Stimulated activated CD4-positive, alpha-beta T cell treated with anti-CD3 and anti-CD28 coated beads, TNF-alpha, amount 100 ng/mL, for 48 hours (primary cell): ENCODE measurements at regions not wholly inside any gene's neighbourhood (a gene's known extent, or its start where the extent isn't known, plus 50 kb on each side); places are given as distances from the start of the nearest gene placed in this dataset.
"Not testable (repeated sequence)": the region's sequence is repeated elsewhere in the genome, so short reads cannot be mapped to it uniquely, and the experiment has no call there.

Experiments used
- DNase-seq, 3 donors: peaks; one replicate each; pipeline ENCODE4 v3.0.0-alpha.2; 2020; ENCODE audit warnings: low read depth in 3 of 3

DNA sequence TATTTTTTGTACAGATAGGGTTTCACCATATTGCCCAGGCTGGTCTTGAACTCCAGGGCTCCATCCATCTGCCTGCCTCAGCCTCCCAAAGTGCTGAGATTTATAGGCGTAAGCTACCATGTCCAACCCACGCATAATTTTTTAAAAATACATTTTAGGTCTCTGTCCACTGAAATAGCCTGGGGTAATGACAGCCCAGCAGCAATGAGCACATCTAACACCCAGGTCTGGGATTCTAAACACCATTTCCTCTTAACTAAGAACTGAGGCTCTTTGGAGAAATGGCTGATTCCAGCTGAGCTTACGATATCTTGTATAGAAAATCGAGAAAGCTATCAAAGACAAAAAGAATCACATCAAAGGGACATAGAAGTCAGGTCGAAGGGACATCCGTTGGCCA lies 245.3 kb downstream of the PARN start:
- no peak for DNase-seq

DNA sequence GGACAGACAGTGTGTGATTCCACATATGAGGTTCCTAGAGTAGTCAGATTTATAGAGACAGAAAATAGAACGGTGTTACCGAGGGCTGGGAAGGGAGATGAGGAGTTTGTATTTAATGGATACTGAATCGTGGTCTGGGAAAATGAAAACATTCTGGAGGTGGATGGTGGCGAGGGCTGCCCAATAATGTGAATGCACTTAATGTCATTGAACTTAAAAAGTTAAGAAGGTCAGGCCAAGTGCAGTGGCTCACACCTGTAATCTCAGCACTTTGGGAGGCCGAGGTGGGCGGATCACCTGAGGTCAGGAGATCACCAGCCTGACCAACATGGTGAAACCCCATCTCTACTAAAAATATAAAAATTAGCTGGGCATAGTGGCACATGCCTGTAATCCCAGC lies 246.2 kb downstream of the PARN start:
- not testable (repeated sequence) for DNase-seq

DNA sequence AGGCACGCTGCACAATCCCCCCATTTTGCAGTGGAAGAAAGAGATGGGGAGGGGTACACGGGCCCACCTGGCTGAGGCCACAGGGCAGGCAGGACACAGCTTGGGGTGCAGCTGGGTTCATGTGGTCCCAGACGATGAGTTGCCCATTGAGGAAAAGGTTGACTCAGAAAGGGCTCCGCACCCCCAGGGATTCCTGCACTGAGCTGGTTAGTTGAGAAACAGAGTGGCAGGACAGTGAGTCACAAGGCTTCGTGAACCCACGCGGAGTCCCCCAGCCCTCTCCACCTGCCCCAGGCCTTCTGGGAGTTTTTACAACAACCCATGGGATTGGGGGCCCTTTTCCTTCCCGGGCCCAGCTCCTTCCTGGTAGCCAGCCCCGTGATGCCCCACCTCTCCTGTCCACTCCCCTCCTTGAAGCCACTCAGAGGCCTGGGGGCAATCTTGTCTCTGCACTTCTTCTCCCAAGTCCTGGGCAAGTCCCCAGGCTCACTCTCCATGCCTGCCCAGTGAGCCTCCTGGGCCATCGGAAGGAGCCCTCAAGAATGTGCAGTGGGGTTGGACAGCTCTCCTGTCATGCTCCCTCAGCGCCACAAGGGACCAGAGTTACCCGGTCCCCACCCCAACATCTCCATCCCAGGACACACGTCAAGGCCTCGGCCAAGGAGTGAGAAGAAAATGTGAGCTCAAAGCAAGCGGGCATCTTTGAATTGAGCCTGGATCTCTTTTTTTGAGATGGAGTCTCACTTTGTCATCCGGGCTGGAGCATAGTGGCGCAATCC lies 251.2 kb downstream of the PARN start:
- DNase-seq, result no peak

DNA sequence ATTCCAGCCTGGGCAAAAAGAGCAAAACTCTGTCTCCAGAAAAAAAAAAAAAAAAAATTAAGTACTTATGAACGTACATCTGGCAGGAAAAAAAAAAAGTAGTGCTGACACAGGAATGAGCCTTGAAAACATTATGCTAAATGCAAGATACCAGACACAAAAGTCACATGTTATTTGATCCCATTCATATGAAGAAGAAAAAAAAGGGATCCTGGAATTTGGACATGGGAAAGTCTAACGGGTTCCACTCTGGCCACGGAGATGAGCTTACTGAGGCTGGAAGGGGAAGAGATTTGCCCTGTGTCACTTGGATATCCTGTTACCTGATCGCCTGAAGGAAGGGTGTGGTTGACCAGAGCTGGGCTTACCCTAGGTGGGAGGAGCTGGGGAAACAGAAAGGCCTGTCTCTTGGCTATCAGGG lies 251.9 kb downstream of the PARN start:
- no peak for DNase-seq

DNA sequence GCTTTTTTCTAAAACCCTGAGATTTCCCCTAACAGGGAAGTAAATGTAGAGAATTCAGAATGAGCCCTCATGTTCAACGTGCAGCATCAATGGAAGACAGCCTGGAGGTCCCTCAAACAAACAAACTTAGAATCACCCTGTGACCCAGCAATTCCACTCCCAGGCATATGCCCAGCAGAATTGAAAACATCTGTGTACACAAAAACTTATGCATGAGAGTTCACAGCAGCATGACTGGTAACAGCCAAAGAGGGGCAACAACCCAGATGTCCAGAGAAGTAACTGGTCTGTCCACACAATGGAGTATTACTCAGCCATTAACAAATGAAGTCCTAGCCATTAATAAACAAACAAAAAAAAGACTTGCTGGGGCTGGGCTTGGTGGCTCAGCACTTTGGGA lies 252.7 kb downstream of the PARN start:
- no peak for DNase-seq

DNA sequence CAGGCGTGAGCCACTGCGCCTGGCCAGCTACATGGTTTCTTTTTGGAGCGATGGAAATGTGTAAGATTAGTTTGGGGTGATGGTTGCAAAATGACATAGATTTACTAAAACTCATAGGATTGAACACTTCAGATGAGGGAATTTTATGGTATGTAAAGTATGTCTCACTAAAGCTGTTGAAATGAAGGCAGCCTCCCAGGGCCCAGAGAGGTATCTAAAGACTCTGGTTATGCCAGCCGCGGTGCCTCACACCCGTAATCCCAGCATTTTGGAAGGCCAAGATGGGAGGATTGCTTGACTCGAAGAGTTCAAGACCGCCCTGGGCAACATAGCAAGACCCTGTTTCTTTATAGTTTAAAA lies 254.9 kb downstream of the PARN start:
- no peak for DNase-seq

DNA sequence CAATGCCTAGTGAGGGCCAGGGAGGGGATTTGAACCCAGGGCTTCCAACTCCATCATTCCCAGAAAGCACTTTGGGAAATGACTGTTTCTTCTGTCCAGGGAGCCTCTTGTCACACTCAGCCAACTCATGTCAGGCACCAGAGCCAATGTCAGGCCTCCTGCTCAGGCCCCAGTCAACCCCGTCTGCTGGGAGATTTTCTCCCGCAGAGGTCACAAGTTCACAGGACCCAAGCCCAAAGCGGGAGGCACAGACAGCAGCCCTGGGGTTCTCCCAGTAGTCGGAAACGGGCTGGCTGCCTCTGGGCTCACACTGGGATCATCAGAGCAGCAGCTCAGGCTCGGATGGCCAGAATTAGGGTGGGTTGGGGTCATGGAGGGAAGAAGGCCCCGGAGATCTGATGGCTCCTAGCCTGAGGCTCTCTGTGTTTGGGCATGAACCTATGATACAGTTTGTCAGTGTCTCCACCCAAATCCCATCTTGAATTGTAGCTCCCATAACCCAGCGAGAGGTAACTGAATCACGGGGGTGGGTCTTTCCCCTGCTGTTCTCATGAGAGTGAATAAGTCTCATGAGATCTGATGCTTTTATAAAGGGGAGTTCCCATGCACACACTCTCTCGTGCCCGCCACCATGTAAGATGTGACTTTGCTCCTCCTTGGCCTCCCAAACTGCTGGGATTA lies 255.5 kb downstream of the PARN start:
- no peak for DNase-seq

DNA sequence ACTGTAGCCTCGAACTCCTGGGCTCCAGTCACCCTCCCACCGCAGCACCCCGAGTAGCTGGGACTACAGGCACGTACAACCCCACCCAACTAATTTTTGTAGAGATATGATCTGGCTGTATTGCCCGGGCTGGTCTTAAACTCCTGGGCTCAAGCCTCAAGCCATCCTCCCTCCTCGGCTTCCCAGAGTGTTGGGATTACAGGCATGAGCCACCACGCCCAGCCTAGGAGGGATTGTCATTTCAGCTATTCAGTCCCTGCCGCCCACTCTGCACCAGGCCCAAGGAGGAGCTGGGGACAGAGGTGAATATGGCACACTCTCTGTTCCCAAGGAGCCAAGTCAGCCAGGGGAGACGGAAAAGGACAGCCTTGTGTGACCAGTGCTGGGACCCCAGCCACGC lies 256.2 kb downstream of the PARN start:
- DNase-seq, result no peak

DNA sequence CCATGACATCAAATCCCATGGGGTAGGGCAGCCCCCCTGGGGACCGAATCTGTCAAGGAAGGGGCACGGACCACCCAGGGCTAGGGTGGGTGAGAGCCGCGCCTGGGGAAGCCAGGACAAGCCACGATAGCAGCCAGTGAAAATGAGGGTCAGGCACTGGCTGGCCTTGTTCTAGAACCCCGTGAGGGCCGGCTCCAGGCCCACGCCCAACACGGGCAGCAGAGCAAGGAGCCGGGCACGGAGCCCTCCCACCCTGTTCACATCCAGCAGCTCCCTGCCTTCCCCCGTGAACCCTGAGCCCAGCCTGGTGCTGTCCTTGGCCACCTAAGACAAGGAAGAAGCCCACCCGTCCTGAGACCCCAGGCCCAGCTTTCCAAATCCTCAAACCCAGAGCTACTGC lies 256.7 kb downstream of the PARN start:
- DNase-seq, result no peak

DNA sequence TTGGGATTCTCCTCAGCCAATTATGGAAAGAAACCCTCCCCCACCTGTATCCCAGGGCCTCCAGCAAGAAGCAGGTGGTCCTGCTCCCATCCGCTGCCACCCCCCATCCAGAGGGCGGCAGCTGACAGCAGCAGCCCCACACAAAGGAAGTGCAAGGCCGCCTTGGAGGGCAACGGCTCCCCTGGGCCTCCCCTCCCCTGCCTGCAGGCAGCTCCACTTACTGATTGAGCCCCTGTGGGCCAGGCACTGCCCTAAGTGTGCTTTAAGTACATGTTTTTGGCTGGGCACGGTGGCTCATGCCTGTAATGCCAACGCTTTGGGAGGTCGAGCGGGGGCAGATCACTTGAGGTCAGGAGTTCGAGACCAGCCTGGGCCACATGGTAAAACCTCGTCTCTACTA lies 257.6 kb downstream of the PARN start:
- DNase-seq, result no peak

DNA sequence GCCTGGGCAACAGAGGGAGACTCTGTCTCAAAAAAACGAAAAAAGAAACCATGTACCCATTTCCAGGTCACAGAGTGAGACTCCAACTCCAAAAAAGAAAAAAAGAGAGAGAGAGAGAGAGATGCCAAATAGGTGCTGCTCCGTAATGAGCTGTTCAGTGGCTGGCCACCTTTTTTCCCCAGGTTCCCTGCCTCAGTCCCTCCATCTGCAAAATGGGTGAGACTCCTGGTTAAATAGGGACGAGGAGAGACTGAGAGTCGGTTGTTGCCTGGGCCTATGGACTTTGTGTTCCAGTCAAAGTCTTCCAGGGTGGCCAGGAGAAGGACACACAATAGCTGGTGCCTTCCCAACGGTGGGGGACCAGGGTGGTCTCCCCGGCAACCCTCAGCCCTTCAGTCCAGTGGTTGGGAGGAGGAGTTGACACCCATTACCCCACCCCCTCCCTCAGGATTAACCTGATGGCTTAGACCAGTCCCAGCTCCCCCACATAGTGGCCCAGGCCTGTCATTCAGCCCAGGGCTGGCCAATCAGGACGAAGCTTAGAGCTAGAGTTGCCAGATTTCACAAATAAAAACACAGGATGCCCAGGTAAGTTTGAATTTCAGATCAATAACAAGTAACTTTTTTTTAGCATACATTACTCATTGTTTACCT lies 258.2 kb downstream of the PARN start:
- DNase-seq, result no peak

DNA sequence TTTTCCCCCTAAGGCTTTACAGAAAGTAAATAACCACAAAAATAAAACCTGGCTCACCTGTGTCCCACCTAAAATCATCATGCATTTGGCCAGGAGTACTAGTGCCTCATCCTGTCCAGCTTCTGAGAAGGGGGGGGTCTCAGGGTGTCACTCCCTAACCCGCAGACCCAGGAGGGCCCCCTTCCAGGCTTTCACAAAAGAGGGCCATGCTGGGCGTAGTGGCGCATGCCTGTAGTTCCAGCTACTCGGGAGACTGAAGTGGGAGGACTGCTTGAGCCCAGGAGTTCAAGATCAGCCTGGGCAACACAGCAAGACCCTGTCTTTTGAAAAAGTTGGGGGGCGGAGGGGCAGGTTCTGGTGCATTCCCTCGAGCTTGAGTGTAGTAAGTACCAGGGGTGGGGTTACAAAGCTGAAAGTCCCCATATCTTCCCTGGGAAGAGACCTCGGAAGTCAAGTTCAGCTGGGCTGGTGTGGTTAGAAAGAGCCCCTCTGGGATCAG lies 259.3 kb downstream of the PARN start:
- DNase-seq, result no peak

DNA sequence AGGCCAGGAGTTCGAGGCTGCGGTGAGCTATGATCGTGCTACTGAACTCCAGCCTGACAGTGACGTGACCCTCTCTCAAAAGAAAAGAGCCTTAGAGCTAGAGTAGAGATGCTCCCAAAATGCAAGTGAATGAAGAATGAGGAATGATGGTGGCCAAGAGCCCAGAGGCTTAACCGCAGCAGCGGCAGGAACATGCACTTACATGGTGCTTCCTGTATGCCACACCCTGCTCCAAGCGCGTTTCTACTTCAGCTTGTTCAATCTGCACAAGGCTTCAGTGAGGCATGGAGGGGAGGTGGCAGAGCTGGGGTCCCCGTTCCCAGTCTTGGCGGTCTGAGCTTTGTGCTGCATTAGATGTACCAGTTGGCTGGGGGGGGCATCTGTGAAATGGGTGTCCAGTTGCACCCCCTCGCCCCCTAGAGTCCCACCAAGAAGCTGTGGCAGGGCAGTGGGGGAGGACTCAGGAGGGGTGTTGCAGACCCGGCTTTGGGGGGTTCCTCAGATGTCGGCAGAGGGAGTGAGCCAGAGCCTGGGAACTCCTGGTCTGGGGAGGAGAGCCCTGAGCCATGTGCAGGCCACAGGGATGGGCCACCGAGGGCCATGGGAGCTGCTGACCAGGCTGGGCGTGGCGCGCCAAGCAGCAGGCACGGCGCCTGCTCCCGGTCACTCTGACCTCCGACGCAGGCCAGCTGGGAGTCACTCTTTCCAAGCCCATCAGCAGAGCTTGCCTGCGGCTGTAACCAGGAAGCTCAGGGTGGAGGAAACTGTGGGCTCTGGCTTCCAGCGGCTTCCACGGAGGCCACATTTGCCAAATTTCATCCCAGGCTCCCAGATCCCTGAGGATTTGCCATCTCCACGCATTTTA lies 260.1 kb downstream of the PARN start:
- no peak for DNase-seq

DNA sequence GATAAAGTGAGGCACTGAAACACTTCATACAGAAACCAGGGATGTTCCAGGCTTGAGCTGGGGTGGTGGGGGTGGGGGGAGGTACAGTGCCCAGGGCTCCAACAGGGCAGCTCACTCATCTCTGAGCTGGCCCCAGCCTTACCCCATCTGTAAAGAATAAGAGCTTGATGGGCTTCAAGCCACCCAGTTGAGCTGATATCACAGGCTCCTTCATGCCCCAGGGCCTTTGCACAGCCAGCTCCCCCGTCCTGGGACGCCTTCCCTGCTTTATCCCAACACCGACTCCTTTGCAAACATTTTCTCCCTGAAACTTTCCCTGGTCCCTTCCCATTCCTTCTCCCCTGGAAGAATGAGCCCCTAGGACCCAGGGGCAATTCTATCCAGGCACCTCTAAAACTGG lies 261.7 kb downstream of the PARN start:
- DNase-seq, result no peak

DNA sequence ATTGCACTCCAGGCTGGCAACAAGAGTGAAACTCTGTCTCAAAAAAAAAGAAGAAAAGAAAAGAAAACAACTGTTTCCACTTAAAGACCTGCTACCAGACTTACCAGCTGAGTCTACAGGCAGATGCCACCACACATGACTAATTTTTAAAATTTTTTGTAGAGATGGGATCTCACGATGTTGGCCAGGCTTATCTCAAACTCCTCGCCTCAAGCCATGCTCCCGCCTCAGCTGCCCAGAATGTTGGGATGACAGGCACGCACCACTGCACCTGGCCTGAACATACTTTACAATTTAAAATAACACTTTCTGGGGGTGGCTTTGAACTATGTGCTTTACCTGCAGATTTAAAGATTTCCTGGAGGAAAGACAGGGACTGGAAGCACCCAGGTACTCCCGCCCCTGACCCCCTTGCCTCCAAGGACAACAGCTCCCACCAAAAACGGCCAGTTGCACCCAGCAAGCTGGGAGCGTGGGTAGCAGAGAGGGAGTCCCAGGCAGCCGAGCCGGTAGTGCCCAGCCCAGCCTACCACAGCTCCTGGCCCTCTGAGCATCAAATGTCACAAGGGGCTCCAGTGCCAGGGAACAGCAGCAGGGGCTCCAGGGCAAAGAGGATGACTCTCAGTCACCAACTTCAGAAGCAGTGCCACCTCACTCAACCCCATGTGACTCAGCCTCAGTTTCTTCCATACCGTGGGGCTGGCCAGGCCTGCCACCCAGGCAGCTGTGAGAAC lies 262.9 kb downstream of the PARN start:
- DNase-seq, result no peak

DNA sequence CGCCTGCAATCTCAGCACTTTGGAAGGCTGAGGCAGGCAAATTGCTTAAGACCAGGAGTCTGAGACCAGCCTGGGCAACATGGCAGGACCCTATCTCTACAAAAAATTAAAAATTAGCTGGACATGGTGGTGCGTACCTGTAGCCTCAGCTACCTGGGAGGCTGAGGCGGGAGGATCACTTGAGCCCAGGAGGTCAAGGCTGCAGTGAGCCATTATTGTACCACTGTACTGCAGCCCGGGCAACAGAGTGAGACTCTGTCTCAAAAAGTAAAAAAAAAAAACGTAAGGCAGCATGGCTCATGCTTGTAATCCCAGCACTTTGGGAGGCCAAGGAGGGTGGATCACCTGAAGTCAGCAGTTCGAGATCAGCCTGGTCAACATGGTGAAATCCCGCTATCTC lies 263.6 kb downstream of the PARN start:
- no peak for DNase-seq

DNA sequence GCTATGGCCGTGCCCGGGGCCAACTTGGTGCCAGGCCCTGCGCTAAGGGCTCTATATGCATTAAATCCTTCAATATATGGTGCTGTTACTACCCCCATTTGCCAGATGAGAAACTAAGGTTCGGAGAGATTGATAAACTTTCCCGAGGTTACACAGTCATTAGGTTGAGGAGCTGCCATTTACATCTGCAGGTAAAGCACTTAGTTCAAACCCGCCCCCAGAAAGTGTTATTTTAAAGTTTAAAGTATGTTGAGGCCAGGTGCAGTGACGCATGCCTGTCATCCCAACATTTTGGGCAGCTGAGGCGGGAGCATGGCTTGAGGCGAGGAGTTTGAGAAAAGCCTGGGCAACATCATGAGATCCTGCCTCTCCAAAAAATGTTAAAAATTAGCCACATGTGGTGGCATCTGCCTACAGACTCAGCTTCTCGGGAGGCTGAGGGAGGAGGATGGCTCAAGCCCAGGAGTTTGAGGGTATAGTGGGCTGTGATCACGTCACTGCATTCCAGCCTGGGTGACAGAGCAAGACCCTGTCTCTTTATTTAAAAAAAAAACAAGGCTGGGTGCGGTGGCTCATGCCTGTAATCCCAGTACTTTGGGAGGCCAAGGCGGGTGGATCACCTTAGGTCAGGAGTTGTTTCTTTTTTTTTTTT lies 264.7 kb downstream of the PARN start:
- DNase-seq, result no peak

DNA sequence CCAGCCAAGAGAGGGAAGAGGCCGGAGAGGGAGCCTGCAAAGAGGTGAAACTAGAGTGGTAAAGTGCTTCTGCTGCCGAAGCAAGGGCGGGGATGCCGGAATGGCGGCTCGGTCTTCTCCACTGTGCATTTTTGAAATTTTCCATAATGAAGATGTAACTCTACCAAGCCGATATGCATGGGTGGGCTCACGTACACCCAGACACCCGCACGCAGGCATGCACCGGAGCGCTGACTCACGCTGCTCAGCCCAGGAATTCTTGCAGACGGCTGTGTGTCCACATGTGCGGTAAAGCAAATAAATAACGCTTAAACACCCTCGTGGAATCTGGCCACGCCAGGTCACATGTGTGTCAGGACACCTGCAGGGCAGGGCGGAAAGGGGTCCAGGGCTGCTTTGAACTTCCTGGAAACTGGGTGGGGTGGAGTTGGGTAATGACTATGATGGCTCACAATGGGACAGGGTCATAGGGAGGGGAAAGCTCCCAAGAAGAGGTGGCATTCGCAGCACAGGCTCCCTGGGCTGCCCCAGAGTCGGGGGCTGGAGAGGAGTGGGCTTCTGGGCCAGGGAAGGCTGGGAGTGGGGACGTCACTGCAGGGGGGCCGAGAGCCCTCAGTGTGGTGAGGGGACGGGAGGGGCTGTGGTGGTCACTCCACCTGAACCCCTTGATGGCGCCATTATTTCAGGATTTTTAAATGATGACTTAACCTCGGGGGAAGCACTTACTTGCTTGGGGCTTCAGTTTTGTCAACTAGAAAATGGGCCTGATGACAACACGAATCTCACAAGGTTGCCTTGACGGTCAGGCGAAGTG lies 265.5 kb downstream of the PARN start:
- DNase-seq, result no peak

DNA sequence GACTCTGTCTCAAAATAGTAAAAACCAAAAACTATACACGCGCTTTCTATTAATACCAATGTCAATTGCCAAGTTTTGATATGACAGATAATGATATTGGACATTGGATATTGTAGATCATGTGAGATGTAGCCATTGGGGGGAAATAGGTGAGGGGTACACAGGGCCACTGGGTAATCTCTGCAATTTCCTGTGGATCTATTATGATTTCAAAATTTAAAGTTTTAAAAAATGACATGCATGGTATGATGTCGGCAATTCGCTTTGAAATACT lies 266.0 kb downstream of the PARN start:
- no peak for DNase-seq

DNA sequence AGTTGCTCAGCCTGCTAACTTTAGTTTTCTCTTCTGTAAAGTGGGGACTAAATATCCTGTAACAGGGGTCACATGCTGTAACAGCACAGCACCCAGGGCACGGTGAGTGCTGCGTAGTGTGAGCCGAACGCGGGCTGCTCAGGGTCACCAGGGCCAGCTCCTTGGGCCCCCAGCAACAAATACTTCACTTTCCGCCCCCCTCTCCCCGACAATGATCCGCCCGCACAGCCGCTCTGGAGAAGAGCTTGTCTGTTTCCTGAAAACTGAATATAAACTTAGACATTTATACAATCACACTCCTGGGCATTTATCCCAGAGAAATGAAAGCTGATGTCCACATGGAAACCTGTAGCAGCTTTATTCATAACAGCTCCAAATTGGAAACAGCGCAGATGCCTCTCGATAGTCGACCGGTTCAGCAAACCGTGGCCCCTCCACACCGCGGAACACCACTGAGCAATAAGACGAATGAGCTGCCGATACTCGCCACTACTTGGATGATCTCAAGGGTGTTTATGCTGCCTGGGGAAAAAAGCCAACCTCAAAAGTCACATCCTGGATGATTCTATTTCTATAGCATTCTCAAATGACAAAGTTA lies 267.2 kb downstream of the PARN start:
- DNase-seq, result no peak
